Eye (tissue), 1 donor: ENCODE measurements at regions not wholly inside any gene's neighbourhood (a gene's known extent, or its start where the extent isn't known, plus 50 kb on each side); places are given as distances from the start of the nearest gene placed in this dataset.
"Not testable (repeated sequence)": the region's sequence is repeated elsewhere in the genome, so short reads cannot be mapped to it uniquely, and the experiment has no call there.

Source experiments
- DNase-seq: peaks from one replicate; pipeline ENCODE4 v3.0.0-alpha.2; 2015

GRCh38 chr10:90975096-90975495 lies 54.2 kb upstream of the ANKRD1 start:
- DNase-seq: no peak

GRCh38 chr10:90977162-90977854 lies 56.4 kb upstream of the ANKRD1 start:
- no peak for DNase-seq

DNA sequence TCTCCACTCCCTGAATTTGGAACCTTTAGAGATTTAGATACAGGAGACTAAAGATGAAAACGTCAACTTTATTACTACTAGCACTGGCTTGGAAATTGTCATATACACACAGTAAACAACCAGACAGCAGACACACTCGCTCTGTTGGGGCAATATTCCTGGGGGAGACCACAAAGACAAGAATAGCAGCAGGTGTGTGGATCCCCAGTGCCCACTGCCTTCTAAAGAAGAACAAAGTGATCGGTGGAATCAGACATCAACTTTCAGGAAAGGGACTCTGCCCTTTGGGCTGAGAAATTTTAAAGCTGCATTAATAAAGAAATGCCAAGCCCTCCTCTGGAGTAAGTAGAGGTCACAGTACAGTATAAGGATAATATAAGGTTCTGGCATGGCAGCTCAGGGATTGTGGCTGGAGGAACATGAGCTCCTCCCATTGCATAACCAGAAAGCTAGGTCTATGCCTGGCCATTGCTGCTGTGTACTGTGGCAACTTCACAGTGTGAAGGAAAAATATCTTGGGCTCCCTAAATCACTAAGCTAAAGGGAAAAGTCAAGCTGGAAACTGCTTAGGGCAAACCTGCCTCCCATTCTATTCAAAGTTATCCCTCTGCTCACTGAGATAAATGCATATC lies 57.1 kb upstream of the ANKRD1 start:
- no peak for DNase-seq

DNA sequence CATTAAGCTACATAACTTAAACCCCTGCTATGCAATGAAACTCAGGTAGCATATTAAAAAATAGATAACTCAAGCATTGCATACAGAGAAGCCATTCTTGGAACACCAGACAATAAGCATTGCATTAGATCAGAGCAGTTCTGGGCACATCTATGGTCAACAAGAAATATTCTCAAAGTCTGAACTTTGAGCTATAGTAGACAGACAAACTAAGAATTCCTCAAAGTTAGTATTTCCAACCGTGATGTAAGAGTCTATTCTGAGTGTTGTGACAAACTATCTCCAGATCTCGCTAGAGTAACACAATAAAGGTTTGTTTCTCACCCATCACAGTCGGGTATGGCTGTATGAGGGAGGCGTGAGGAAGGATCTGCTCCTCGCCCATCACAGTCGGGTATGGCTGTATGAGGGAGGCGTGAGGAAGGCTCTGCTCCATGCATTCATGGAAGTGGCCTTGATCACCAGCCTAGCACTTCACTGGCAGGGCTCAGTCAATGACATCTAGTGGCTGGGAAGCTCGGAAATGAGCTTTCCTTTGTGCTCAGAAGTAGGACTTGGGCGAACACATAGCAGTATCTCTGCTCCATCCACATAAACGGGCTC lies 61.6 kb upstream of the ANKRD1 start:
- DNase-seq: no peak

DNA sequence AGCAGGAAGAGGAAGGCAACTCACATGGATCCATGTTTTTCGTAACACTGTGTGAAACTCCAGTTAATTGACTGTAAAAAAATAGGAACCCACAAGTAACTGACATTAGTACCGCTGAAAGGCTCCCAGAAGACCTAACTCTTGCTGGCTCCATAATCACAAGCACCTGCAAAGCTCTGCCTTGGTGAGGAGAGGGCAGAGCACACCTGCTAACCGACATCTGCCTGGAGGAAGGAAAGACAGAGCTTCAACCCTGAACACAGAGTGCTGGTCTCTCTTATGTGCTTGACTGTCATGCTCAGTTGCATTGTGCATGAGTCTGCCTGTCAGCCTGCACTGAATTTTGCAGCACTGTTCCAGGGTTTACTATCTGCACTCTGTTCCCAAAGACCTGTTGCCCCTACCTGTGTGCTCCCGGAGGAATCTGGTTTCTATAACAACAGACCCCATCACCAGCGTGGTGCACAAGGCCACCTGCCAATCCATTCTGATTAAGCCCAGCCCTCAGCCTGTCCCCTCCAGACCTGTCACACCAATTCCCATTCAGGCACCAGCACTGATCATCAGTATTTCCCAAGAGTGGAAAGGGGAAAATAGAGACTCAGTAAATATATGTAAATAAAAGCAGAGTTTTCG lies 63.1 kb upstream of the ANKRD1 start:
- DNase-seq: peak; percentile 25

- DNase-seq: no peak
These were observed 64.0 kb upstream of the ANKRD1 start for GRCh38 chr10:90984898-90985297.

- no peak for DNase-seq
These were observed 64.5 kb upstream of the ANKRD1 start for GRCh38 chr10:90985321-90985933.

- no peak for DNase-seq
These were observed 65.4 kb upstream of the ANKRD1 start for GRCh38 chr10:90986136-90986760.

- DNase-seq: no peak
These were observed 66.0 kb upstream of the ANKRD1 start for GRCh38 chr10:90986870-90987269.

GRCh38 chr10:90987383-90987782 lies 66.5 kb upstream of the ANKRD1 start:
- DNase-seq: no peak

DNA sequence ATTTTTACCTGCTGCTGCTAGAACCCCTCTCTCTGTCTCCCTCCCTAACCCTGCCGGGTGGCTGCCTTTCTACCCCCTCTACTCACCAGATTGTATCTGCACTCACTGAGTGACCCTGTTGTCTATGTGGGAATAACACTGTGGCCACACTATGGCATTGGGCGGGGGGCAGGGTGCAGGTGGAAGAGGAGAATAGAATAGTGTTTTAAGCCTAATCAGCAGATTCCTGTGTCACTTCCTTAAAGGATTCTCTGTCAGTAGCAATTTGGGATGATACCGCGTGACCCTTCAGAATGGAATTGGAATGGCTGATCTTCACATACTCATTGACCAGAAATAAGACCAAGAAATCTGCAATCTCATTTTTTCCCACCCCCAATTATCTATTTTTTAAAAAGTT lies 67.1 kb upstream of the ANKRD1 start:
- no peak for DNase-seq

GRCh38 chr10:90988802-90989201 lies 67.9 kb upstream of the ANKRD1 start:
- DNase-seq: no peak

- DNase-seq: no peak
These were observed 68.5 kb upstream of the ANKRD1 start for GRCh38 chr10:90989378-90989777.

DNA sequence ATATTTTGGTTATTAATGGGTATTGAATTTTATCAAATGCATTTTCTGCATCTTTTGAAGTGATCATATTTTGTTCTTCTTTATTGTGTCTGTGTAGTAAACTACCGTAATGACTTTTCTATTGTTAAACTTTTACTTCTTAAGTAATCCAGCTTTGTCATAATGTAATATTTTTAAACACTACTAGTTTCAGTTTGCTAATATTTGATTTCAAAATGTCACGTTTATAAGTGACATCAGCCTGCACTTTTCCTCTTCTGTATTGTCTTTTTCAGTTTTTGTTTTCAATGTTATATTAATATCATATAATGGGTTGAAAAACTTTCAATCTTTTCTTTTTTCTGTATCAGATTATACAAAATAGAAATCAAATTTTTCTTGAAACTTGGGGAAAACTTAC lies 71.6 kb upstream of the ANKRD1 start:
- DNase-seq: no peak

GRCh38 chr10:90993340-90993739 lies 72.5 kb upstream of the ANKRD1 start:
- no peak for DNase-seq

DNA sequence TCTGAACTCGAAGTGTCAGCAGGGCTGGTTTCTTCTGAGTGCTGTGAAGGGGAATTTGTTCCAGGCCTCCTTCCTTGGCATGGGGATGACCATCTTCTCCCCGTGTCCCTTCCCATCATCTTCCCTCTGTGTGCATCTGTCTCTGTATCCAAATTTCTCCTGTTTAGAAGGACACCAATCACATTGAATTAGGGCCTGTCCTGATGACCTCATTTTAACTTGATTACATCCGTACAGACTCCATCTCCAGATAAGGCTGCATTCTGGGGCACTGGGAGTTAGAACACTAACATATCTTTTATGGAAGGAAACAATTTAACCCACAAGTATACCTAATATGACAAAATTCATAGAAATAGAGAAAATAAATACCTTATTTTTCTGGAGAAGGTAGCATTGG lies 76.8 kb upstream of the ANKRD1 start:
- DNase-seq: no peak

GRCh38 chr10:90998733-90999511 lies 78.0 kb upstream of the ANKRD1 start:
- no peak for DNase-seq

DNA sequence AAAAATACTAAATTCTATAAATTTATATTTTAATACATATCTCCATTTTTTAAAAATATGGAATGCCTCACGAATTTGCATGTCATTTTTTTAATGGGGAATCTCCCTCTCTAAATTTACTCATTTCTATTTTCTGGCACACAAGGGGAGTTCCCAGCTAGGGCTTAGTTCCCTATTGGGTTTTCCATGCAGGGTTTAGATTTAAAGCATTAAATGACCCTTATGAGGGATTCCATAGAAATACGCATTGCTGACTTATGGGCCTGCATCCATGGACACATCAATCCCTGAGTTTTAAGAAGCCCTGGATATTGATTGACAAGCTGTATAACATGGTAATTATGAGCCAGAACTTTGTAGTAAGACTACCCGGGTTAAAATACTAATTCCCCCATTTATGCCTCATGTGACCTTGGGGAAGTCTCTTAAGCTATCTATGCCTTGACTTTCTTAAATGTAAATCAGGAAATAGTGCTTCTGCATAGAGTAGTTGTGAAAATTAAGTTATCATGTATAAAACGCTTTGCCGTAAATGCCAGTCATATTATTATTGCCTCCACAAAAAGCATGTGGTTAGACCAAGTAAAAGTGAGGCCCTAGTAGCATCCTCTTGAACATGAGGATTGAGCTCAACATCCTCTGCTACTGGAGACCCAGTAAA lies 78.8 kb upstream of the ANKRD1 start:
- no peak for DNase-seq

DNA sequence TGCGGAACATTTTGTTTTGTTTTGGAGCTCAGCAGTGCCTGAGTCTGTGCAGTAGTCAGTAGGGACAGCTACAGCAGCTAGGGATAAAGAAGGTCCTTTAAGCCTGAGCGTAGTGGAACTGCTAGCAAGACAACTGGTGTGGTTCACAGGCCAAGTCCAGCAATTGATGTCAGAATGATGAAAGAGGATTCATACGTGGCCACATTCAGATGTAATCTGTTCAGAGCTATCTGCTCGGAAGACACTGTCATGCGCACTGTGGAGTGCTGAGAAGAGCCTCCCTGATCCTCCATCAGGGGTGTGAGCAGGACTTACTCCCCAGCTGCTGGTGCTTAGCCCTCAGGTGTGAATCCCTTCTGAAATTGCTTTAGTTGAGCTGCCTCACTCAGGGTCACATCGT lies 79.6 kb upstream of the ANKRD1 start:
- no peak for DNase-seq

DNA sequence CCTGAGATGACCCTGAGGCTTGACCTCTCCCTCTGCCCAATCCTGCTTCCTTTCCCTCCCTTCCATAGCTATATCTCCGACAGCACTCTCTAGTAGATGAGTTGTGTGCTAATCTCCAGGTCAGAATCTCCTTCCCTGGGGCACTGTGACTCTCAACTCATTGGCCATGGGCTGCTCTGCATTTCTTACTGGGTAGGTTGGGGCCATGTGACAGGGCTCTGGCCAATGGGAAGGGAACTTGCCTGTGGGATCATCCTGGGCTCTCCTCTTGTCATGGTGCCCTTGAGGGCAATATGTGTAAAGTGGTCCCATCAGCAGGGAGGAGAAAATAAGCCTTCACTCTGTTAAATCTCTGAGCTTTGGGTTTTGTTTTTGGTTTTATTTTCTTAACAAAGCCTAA lies 80.1 kb upstream of the ANKRD1 start:
- no peak for DNase-seq

GRCh38 chr10:91002656-91003055 lies 81.8 kb upstream of the ANKRD1 start:
- no peak for DNase-seq

DNA sequence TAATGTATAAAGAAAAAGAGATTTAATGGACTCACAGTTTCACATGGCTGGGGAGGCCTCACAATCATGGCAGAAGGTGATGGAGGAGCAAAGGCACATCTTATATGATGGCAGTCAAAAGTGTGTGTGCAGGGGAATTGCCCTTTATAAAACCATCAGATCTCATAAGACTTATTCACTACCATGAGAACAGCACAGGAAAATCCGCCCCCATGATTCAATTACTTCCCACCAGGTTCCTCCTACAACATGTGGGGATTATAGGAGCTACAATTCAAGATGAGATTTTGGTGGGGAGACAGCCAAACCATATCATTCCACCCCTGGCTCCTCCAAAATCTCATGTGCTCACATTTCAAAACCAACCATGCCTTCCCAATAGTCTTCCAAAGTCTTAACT lies 82.5 kb upstream of the ANKRD1 start:
- DNase-seq: not testable (repeated sequence)
